IMR-90 (cell line): ENCODE measurements at regions not wholly inside any gene's neighbourhood (a gene's known extent, or its start where the extent isn't known, plus 50 kb on each side); places are given as distances from the start of the nearest gene placed in this dataset.

Source experiments
- BHLHE40 ChIP-seq: fragments of 150-350 bp; IDR thresholded peaks from 2 replicates; pipeline ENCODE4 v1.6.1; 2016; ENCODE audit warnings: mild to moderate bottlenecking, low read depth, low read length
- CEBPB ChIP-seq: IDR thresholded peaks from 2 replicates; pipeline ENCODE4 v1.6.1; 2012; ENCODE audit warnings: low read depth, low read length, improper control_type of control experiment
- CHD1 ChIP-seq: IDR thresholded peaks from 2 replicates; pipeline ENCODE4 v1.6.1; 2012; ENCODE audit warnings: low read depth, low read length, improper control_type of control experiment
- CTCF ChIP-seq: conservative IDR thresholded peaks from 2 replicates; pipeline ENCODE4 v1.5.1; 2012; ENCODE audit warnings: mild to moderate bottlenecking, low read depth, low read length, improper control_type of control experiment
- FOS ChIP-seq: fragments of 150-350 bp; IDR thresholded peaks from 2 replicates; pipeline ENCODE4 v1.6.1; 2016; ENCODE audit warnings: low read depth, low read length
- MAFK ChIP-seq: IDR thresholded peaks from 2 replicates; pipeline ENCODE4 v1.6.1; 2012; ENCODE audit warnings: low read depth, low read length, improper control_type of control experiment
- MXI1 ChIP-seq: IDR thresholded peaks from 2 replicates; pipeline ENCODE4 v1.6.1; 2012; ENCODE audit warnings: low read depth, mild to moderate bottlenecking, low read length, moderate library complexity, borderline replicate concordance
- POLR2A ChIP-seq: IDR thresholded peaks from 2 replicates; pipeline ENCODE4 v1.6.1; 2012; ENCODE audit warnings: mild to moderate bottlenecking, low read depth, low read length
- RAD21 ChIP-seq: IDR thresholded peaks from 2 replicates; pipeline ENCODE4 v1.6.1; 2012; ENCODE audit warnings: low read length, improper control_type of control experiment
- RCOR1 ChIP-seq: IDR thresholded peaks from 2 replicates; pipeline ENCODE4 v1.6.1; 2012; ENCODE audit warnings: mild to moderate bottlenecking, low read length, improper control_type of control experiment; ENCODE audit not compliant: insufficient replicate concordance
- SMC3 ChIP-seq: fragments of 150-350 bp; IDR thresholded peaks from 2 replicates; pipeline ENCODE4 v1.6.1; 2016; ENCODE audit warnings: low read depth, mild to moderate bottlenecking, antibody characterized with exemption, low read length, moderate library complexity

- TF ChIP-seq CTCF (no peak), CEBPB (no peak), SMC3 (no peak), BHLHE40 (no peak), POLR2A (no peak), RAD21 (no peak), MXI1 (no peak), CHD1 (no peak), RCOR1 (no peak), MAFK (no peak), FOS (no peak)
Measured at GRCh38 chr11:122037911-122038310, 78.1 kb downstream of the BLID start.
